ENCODE measurements at regions not wholly inside any gene's neighbourhood (a gene's known extent, or its start where the extent isn't known, plus 50 kb on each side); places are given as distances from the start of the nearest gene placed in this dataset.

- H3K9me3 Mint-ChIP-seq = no peaks in the 10 kb centered on the region
- peaks cover 23% of the 10 kb centered on the region for H3K27me3 Mint-ChIP-seq (ENCODE audit: low read depth)
- H3K36me3 Mint-ChIP-seq (ENCODE audit: low read depth) = no peaks in the 10 kb centered on the region
- H3K27ac Mint-ChIP-seq = no peak overlapping the region
- H3K4me3 Mint-ChIP-seq = no peak overlapping the region
- H3K4me1 Mint-ChIP-seq (ENCODE audit: low read depth) = no peaks in the 10 kb centered on the region
- no peak for DNase-seq (ENCODE audit: low spot score)
Measured at GRCh38 chr15:69845159-69845558, 252.6 kb downstream of the TLE3 start.

- Mint-ChIP-seq H3K27me3 (ENCODE audit: low read depth) (peaks cover 23% of the 10 kb centered on the region), H3K27ac (no peak overlapping the region), H3K9me3 (no peaks in the 10 kb centered on the region), H3K36me3 (ENCODE audit: low read depth) (no peaks in the 10 kb centered on the region), H3K4me1 (ENCODE audit: low read depth) (no peaks in the 10 kb centered on the region), H3K4me3 (no peak overlapping the region)
- DNase-seq (ENCODE audit: low spot score) = no peak
Measured at GRCh38 chr15:69847625-69848024, 250.1 kb downstream of the TLE3 start.

GRCh38 chr15:69848096-69848495 is 249.6 kb downstream of the TLE3 start:
- H3K27me3 Mint-ChIP-seq (ENCODE audit: low read depth) = peaks cover 23% of the 10 kb centered on the region
- no peaks in the 10 kb centered on the region for H3K4me1 Mint-ChIP-seq (ENCODE audit: low read depth)
- no peak overlapping the region for H3K4me3 Mint-ChIP-seq
- no peak for DNase-seq (ENCODE audit: low spot score)
- H3K9me3 Mint-ChIP-seq = no peaks in the 10 kb centered on the region
- H3K27ac Mint-ChIP-seq = no peak overlapping the region
- H3K36me3 Mint-ChIP-seq (ENCODE audit: low read depth) = no peaks in the 10 kb centered on the region

- Mint-ChIP-seq H3K4me3 (no peak overlapping the region), H3K27me3 (ENCODE audit: low read depth) (peaks cover 23% of the 10 kb centered on the region), H3K36me3 (ENCODE audit: low read depth) (no peaks in the 10 kb centered on the region), H3K9me3 (no peaks in the 10 kb centered on the region), H3K27ac (no peak overlapping the region), H3K4me1 (ENCODE audit: low read depth) (no peaks in the 10 kb centered on the region)
- DNase-seq (ENCODE audit: low spot score) = no peak
Measured at GRCh38 chr15:69848551-69849231, 249.0 kb downstream of the TLE3 start.

- Mint-ChIP-seq H3K4me1 (ENCODE audit: low read depth) (no peaks in the 10 kb centered on the region), H3K4me3 (no peak overlapping the region), H3K27ac (no peak overlapping the region), H3K27me3 (ENCODE audit: low read depth) (peaks cover 21% of the 10 kb centered on the region), H3K36me3 (ENCODE audit: low read depth) (no peaks in the 10 kb centered on the region), H3K9me3 (no peaks in the 10 kb centered on the region)
- no peak for DNase-seq (ENCODE audit: low spot score)
Measured at GRCh38 chr15:69849232-69849610, 248.5 kb downstream of the TLE3 start.

GRCh38 chr15:69852482-69852881 is 245.2 kb downstream of the TLE3 start:
- H3K27ac Mint-ChIP-seq = no peak overlapping the region
- no peaks in the 10 kb centered on the region for H3K36me3 Mint-ChIP-seq (ENCODE audit: low read depth)
- no peak for DNase-seq (ENCODE audit: low spot score)
- no peaks in the 10 kb centered on the region for H3K4me1 Mint-ChIP-seq (ENCODE audit: low read depth)
- H3K9me3 Mint-ChIP-seq = no peaks in the 10 kb centered on the region
- no peak overlapping the region for H3K4me3 Mint-ChIP-seq
- H3K27me3 Mint-ChIP-seq (ENCODE audit: low read depth) = peaks cover 9% of the 10 kb centered on the region

- Mint-ChIP-seq H3K4me3 (no peak overlapping the region), H3K4me1 (ENCODE audit: low read depth) (peaks cover 3% of the 10 kb centered on the region), H3K36me3 (ENCODE audit: low read depth) (no peaks in the 10 kb centered on the region), H3K27me3 (ENCODE audit: low read depth) (peaks cover 9% of the 10 kb centered on the region), H3K27ac (no peak overlapping the region), H3K9me3 (no peaks in the 10 kb centered on the region)
- no peak for DNase-seq (ENCODE audit: low spot score)
Measured at GRCh38 chr15:69852916-69853315, 244.8 kb downstream of the TLE3 start.

- no peak for DNase-seq (ENCODE audit: low spot score)
- no peaks in the 10 kb centered on the region for H3K9me3 Mint-ChIP-seq
- peaks cover 6% of the 10 kb centered on the region for H3K27me3 Mint-ChIP-seq (ENCODE audit: low read depth)
- no peak overlapping the region for H3K27ac Mint-ChIP-seq
- no peak overlapping the region for H3K4me3 Mint-ChIP-seq
- peaks cover 4% of the 10 kb centered on the region for H3K4me1 Mint-ChIP-seq (ENCODE audit: low read depth)
- H3K36me3 Mint-ChIP-seq (ENCODE audit: low read depth) = no peaks in the 10 kb centered on the region
Measured at GRCh38 chr15:69853544-69853951, 244.2 kb downstream of the TLE3 start.

GRCh38 chr15:69854001-69854400 is 243.7 kb downstream of the TLE3 start:
- peaks cover 4% of the 10 kb centered on the region for H3K4me1 Mint-ChIP-seq (ENCODE audit: low read depth)
- H3K27ac Mint-ChIP-seq = no peak overlapping the region
- peaks cover 3% of the 10 kb centered on the region for H3K27me3 Mint-ChIP-seq (ENCODE audit: low read depth)
- H3K9me3 Mint-ChIP-seq = no peaks in the 10 kb centered on the region
- no peak for DNase-seq (ENCODE audit: low spot score)
- no peak overlapping the region for H3K4me3 Mint-ChIP-seq
- no peaks in the 10 kb centered on the region for H3K36me3 Mint-ChIP-seq (ENCODE audit: low read depth)

- no peak overlapping the region for H3K4me3 Mint-ChIP-seq
- H3K27me3 Mint-ChIP-seq (ENCODE audit: low read depth) = peaks cover 2% of the 10 kb centered on the region
Measured at GRCh38 chr15:69854521-69855181, 243.1 kb downstream of the TLE3 start.

GRCh38 chr15:69855258-69856000 is 242.3 kb downstream of the TLE3 start:
- Mint-ChIP-seq H3K4me3 (no peak overlapping the region), H3K9me3 (no peaks in the 10 kb centered on the region), H3K27ac (no peak overlapping the region), H3K27me3 (ENCODE audit: low read depth) (peaks cover 2% of the 10 kb centered on the region), H3K4me1 (ENCODE audit: low read depth) (peaks cover 4% of the 10 kb centered on the region), H3K36me3 (ENCODE audit: low read depth) (no peaks in the 10 kb centered on the region)
- DNase-seq (ENCODE audit: low spot score) = no peak

More at GRCh38 chr15:69854521-69855181, 243.1 kb downstream of the TLE3 start:
- no peak overlapping the region for H3K27ac Mint-ChIP-seq
- H3K9me3 Mint-ChIP-seq = no peaks in the 10 kb centered on the region
- H3K4me1 Mint-ChIP-seq (ENCODE audit: low read depth) = peaks cover 4% of the 10 kb centered on the region
- no peak for DNase-seq (ENCODE audit: low spot score)
- no peaks in the 10 kb centered on the region for H3K36me3 Mint-ChIP-seq (ENCODE audit: low read depth)

- Mint-ChIP-seq H3K27me3 (ENCODE audit: low read depth) (peaks cover 3% of the 10 kb centered on the region), H3K27ac (no peak overlapping the region), H3K36me3 (ENCODE audit: low read depth) (no peaks in the 10 kb centered on the region), H3K9me3 (no peaks in the 10 kb centered on the region), H3K4me3 (no peak overlapping the region), H3K4me1 (ENCODE audit: low read depth) (peaks cover 4% of the 10 kb centered on the region)
- DNase-seq (ENCODE audit: low spot score) = no peak
Measured at GRCh38 chr15:69857250-69857649, 240.5 kb downstream of the TLE3 start.

- no peak for DNase-seq (ENCODE audit: low spot score)
- H3K36me3 Mint-ChIP-seq (ENCODE audit: low read depth) = no peaks in the 10 kb centered on the region
Measured at GRCh38 chr15:69857686-69858391, 239.9 kb downstream of the TLE3 start.

GRCh38 chr15:69858456-69858855 is 239.3 kb downstream of the TLE3 start:
- H3K4me3 Mint-ChIP-seq = no peak overlapping the region
- no peaks in the 10 kb centered on the region for H3K36me3 Mint-ChIP-seq (ENCODE audit: low read depth)
- DNase-seq (ENCODE audit: low spot score) = no peak
- H3K27ac Mint-ChIP-seq = no peak overlapping the region
- peaks cover 7% of the 10 kb centered on the region for H3K4me1 Mint-ChIP-seq (ENCODE audit: low read depth)
- peaks cover 5% of the 10 kb centered on the region for H3K27me3 Mint-ChIP-seq (ENCODE audit: low read depth)
- H3K9me3 Mint-ChIP-seq = no peaks in the 10 kb centered on the region

More at GRCh38 chr15:69857686-69858391, 239.9 kb downstream of the TLE3 start:
- Mint-ChIP-seq H3K9me3 (no peaks in the 10 kb centered on the region), H3K27me3 (ENCODE audit: low read depth) (peaks cover 5% of the 10 kb centered on the region), H3K4me3 (no peak overlapping the region), H3K4me1 (ENCODE audit: low read depth) (peaks cover 4% of the 10 kb centered on the region), H3K27ac (no peak overlapping the region)
